NCI-H2107 (cell line): ENCODE measurements at regions not wholly inside any gene's neighbourhood (a gene's known extent, or its start where the extent isn't known, plus 50 kb on each side); places are given as distances from the start of the nearest gene placed in this dataset.

Experiments
- DNase-seq: peaks from one replicate; lab custom pipeline; 2025; lab: John Stamatoyannopoulos, UW

DNA sequence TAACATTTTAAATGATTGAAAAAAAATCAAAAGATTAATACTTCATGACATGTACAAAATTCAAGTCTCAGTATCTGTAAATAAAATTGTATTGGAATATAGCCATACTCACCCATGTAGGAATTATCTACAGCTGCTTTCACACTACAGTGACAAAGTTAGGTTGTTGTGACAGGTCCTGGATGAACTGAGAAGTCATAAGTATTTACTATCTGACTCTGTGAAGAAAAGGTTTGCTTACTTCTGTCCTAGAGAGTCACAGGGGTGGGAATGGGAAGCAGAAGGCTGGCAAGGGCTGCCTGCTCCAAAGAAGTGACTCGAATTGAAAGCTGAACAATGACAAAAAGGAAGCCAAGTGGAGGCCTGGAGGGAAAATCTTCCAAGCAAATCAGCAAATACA lies 155.2 kb downstream of the SLC30A10 start:
- DNase-seq, result no peak

DNA sequence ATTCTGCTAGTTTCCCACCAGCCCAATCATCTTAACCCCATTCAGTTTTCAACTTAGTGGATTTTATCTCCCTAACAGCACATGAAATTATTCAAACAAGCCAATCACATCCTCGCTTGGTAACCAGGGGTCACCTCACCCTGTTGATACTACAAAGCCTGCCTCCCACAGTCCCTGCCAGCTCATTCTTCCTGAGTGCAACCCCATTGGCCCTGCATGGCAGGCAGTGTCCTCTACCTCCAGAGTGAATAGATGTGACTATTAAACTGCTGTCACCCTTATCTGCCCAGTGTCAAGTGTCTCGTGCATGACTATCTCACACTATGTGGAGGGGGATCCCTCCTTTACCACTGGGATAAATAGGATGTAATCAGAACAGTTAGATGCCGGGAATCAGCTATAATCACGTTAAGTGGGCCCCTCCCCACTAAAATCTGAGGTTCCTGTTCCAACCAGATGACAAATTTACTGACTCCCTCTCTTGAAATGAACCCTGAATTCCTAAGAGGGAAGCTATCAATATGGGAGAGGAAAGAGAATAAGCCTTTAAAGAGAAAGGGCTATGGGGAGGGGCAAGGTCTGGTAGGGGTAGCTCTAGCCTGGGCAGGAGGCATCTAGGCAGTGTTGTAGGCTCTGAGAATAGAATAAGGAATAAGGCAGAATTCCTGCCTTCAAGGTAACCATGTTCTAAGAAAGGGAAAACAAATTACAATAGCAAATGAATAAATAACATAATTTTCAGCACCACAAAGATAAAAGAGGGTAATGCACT lies 155.9 kb downstream of the SLC30A10 start:
- no peak for DNase-seq

DNA sequence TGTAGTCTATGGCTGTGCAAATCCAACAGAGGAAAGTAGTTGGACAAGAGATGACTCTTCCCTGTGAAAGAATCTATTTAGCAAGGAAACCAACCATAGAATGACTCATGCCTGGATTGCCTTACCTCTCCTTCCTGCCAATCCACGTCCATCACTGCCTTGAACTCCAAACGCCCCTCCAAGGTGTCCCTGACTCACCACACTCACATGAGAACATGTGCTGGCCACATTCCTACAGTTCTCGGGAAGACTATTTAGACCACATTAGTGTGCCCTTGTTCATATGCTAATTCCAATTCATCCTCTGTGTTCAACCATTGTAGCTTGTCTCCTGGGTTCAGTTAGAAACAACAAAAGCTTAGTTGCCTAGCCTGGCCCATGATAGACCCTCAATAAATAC lies 157.3 kb downstream of the SLC30A10 start:
- no peak for DNase-seq

DNA sequence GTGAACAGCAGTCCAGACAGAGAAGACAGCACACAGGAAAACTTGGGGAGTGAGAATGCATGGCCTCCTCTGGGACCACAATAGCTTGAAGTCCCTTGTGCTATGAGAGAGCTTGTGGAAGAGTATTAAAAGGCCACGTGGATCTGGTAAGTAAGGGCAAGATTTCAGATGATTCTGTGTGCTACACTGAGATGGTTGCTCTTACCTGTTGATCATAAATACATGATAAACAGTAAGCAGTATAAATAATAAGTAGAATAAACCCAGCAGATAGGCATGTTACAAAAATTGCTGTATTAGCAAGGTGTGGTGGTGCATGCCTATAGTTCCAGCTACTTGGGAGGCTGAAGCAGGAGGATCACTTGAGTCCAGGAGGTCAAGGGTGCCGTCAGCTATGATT lies 150.4 kb upstream of the ZC3H11B start:
- DNase-seq, result no peak

DNA sequence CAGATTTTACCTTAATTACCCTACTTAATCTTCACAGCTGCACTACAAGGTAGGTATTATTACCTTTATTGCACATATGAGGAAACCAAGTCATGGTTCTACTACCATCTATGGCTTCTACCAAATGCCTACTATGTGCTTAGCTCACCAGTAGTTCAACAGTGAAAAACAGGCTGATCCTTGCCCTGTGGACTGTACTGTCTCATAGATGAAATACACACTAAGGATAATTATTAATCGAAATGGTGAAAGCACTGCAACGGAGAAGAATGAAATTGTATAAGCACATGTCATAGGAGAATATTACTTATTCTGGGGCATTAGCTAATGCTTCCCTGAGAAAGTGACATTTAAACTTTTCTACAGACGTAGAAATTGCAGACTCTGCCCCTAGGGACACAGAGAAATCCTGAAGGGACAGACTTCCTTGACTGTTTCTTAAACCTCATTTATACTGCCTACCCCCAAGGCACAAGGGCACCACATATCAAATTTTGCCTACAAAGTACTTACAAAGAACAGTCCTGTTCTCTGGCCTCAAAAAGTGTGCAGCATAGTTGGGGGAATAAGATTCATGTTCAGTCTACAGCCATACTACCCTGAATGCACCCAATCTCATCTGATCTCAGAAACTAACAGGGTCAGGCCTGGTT lies 148.4 kb upstream of the ZC3H11B start:
- DNase-seq, result no peak

DNA sequence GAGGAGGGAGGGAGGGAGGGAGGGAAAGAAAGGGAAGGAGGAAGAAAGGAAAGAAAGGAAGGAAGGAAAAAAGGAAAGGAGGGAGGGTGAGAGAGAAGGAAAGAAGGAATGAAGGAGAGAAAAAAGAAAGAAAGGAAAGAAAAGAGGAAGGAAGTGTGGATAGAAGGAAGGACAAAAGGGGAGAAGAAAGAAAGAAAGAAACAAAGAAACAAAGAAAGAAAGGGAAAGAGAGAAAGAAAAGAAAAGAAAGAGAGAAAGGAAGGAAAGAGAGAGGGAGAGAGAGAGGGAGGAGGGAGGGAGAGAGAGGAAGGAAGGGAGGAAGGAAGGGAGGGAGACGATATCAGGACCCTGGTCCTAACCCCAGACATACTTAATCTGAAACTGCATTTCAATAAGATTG lies 146.2 kb upstream of the ZC3H11B start:
- no peak for DNase-seq

DNA sequence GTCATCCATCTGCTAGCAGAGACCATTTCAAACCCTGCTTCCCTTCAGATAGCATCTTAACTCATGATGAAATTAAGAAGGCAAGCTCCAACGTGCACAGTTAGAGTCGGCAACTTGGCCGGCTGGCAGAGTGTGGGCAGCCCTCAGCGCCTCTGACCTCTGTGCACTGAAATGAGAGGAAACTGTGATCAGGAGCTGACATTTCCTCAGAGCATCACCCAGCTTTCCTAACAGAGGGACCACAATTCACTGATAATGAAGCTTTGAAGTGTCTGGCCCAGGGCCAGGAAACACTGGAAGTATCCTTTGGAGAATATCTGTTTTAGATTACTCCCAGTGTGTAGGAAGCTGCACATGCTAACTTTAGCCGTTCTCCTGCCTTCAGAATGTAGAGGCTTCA lies 145.0 kb upstream of the ZC3H11B start:
- no peak for DNase-seq

DNA sequence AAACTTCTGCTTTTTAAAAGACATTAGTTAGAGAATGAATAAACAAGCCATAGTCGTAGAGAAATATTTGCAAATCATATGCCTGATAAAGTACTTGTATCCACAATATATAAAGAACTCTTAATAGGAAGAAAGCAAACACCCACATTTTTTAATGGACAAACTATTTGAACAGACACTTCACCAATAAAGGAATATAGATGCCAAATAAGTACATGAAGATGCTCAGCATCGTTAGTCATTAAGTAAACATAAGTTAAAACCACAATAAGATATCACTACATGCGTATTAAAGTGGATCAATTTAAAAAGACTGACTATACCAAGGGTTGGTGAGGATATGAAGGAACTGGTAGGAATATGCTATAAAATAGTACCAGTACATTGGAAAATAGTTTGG lies 142.3 kb upstream of the ZC3H11B start:
- no peak for DNase-seq

DNA sequence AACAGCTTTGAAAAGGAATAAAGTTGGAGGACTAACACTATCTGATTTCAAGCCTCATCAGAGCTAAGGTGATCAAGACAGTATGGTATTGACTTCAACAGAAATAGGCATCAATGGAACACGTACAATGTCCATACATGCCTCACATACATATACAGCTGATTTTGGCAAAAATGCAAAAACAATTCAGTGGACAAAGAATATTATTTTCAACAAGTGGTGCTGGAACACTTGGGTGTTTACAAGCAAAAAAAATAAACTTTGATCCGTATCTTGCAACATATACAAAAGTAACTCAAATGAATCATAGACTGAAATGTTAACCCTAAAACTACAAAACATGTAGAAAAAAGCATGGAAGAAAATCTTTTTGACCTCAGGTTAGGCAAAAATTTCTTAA lies 141.9 kb upstream of the ZC3H11B start:
- DNase-seq, result no peak

DNA sequence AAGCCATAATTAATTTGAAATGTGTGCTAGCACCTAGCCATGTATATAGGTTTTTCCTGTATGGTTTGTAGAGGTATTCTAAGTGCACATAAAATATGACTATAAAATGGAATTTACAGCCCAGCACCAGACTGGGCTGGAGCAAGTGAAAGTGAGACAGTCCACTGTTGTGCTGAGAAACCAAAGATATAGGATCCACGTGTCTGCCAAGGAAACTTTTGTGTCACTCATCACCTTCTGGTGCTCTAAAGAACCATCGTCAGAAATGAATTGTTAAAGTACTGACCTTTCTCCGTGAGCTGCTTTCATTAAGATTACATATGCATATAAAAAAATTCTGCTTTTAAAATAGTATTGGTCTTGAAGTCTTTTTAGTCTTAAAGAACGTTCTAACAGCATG lies 141.0 kb upstream of the ZC3H11B start:
- DNase-seq, result no peak

DNA sequence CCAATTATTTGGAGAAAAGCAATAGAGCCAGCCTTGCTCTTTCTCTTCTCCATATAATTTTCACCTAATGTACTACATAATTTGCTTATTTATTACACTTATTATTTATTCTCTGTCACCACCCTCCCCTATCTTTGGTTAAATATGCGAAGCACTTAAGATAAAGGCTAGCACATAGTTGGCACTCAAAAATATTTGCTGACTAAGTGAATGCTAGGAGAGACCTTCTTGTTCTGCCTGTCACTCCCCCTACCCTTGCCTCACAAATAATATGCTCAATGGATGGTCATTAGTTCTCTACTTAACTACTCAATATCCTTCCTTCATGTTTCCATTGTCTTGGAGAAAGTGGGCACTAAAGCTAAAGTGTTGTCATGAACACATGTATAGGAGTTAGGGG lies 139.7 kb upstream of the ZC3H11B start:
- no peak for DNase-seq

DNA sequence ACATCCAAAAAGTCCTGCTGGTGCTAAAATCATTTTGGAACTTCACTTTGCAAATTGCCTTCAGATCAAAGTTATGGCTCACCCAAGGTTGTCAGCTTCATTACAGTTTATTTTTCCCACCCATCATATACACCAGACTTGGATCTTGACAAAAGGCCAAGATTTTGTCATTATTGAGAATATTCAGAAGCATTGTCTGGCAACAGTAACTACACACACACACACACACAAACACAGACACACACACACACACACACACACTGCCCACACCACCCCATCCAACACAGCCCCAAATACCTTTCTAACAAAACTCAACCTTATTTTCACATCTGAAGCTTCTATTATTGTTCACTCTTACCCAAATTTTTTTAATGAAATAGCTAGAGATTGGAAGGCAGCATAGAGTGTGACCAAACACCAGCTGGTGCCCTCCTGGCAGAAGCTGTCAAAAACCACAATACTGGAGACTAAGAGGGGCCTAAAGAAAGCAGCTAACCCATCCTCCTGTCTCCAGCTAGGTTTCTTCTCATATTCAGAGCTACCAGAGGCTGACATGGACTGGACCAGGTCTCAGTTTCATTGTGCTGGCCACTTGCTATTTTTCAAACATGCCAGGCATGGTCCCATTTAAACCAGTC lies 139.1 kb upstream of the ZC3H11B start:
- no peak for DNase-seq

DNA sequence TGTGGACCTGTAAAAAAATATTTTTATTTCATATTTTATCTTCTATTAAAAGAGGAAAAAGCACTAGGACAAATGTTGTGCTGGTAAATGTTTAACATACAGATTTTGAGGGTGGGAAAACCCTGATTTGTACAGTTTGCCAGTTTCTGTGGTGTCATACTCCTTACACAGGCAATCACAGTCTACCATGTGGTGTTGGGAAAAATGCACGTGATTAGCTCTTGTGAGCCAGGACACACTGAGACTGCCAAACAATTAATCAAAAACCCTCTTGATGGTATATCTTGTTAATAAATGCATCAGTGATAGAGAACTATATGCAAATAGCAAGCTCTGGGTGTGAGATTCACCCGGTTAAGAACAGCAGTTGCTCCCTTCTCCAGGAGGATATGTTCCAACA lies 136.5 kb upstream of the ZC3H11B start:
- DNase-seq, result no peak

DNA sequence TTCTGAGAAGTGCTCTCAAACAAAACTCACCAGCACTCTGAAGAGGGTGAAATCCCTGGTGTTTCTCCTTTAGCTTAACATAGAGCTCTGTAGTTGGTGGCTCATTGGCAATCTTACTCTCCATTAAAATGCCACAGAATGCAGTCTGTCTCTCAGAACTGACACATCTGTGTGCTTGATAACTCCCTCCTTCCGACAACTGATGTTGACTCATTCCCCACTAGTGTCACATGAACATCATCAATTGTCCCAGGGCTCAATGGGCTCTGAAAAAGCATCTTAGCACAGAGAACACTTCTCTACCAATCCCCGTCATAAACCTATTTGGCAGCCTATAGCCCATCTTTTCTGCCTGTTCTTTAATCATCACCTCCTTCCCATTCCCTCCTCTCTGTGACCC lies 133.2 kb upstream of the ZC3H11B start:
- DNase-seq, result no peak

DNA sequence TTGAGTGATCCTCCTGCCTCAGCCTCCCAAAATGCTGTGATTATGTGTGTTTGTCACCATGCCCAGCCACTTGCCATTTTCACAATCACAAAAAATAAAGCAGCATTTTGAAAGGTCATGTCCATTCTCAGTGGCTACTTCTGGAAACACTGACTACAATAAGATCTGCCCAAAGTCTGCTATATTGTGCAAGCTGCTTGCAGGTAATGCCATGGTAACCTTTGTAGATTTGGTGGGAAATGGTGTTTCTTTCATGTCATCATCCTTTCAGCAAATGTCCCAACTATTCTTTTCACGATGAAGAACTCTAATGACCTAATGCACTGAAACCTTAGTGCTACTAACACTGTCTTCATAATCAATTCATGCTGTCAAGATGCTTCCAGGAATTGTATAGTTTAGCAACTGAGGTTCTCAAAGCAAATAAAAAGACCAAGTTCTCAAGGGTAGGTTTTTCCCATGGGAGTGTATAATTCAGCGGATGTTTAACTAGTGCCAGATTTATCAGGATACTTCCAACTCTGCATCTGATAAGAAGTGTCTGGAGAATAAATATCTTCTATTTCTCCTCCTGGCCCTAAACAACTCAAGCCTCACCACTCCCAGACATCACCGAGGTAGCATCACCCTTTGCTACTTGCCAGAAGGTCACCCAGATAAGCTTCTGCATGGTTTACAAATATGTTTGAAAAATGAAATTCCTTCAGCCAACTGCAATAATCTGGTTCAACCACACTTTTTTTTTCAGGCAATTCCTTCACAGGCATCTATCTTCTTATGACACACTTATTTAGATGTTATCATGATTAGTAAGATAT lies 132.0 kb upstream of the ZC3H11B start:
- no peak for DNase-seq

DNA sequence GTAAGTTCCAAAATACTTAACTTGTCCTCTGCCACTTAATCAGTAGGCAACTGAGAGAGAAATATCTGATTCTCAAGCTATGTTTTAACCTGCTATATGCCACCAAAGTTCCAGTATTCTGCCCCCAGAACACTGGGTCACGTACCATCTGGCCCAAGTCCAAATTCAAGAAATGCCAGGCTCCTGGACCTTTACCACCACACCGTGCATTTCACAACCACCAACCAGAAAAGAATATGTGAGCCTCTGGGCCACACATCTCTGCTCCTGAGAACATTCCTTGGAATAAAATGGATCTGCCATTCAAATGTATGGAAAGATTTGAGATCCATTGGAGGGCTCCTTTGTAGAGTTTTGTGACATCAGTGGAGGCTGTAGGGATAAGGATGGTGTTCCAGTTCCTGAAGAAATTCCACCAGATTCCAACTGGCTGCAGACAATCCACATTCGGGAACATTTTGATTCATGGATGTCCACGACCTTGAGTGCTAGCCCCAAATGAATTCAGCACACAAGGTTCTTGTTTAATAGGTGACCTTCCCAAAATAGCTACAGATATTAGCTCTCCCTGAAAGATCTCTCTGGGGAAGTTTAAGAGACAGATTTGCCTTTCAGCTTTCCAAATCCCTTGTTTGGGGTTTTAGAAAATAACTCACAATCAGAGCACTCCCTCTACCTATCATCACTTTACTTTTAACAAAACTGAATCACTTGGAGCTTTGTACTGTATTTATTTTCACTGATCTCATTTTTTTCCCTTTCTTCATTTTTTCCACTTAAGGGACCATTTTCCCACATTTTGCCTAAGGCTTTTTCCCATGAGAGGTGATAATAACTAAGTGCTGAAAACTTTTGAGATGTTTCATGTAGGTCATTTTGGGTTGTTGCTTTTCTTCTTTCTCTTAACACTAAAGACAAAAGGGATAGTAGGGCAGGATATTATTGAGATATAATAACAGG lies 128.4 kb upstream of the ZC3H11B start:
- no peak for DNase-seq

DNA sequence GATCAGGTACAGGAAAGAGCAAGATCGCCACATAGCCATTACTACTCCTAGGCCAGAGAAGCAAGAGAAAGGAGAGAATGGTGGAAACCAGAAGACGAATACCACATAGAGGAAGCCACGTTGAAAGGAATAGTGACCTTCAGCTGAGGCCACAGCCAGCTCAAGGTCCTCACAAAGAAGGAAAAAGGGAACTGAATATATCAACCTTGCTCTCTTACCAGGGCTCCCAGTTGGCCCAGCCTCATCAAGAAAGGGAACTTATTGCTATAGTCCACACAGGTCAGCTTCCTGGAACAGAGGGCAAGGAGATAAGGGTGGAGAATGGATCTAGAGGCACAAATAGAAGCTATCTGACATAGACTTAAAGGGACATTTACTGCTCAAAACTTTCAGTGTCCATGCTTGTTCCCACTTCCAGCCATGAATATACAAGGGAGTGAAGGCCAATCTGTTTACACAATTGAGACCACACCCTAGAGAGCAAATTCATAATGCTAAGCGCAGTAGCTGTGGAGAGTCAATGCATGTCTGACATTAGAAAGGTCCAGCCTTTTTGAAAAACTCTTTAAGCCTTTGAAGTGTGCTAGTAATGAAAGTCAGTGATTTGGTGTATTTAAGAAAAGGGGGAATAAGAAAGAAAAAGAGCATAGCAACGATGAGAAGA lies 120.7 kb upstream of the ZC3H11B start:
- no peak for DNase-seq

DNA sequence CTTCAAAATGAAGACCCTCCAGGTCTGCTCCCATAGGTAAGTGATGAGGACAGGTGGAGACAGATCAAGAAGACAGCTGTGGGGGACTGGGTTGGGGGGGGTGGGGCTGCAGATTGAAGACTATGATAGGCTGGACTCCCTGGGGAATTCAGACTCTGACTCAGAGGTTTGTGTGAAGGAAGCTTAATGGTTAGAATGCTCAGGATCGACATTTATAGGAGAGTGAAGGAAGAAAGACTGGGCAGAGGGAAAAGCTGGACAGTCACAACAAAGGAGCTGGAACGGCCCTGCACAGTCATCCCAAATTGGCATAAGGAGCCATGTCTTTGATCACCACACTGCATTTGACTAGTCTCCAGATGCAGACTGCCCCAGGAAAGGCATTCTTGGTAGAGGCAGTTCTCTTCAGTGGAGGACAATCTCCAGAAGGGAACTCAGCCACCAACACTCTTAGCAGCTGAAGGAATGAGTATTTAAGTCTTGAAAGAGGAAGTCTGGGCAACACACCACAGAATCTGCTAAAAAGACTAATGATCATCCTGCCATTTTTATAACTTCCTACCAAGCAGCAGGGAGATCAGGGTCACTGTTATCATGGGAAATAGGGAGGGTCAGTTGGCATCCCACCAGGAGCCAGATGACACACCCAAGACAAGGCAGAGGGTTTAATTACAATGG lies 120.0 kb upstream of the ZC3H11B start:
- DNase-seq, result no peak

DNA sequence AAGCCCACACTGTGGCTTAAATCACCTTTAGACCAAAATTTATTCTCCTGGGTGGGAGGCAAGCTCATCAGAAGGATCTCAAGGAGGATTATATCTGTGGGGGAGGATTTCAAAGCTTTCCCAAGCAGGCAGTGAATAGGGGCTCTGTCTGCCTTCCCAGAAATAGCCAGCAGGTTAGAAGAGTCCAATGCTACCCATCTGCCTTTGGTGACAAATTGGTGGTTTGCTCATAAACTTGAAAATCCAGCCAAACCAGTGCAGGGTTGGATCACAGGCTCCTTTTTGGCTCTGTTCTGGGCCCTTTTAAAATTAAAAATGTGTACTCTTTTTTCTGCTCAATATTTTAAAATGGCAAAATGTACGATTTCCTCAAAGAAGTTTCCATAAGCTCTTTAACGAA lies 118.9 kb upstream of the ZC3H11B start:
- DNase-seq, result no peak
